HG03571 (cell line): ENCODE measurements at regions not wholly inside any gene's neighbourhood (a gene's known extent, or its start where the extent isn't known, plus 50 kb on each side); places are given as distances from the start of the nearest gene placed in this dataset.

Source experiments
- ATAC-seq: cut with Tn5 transposase; IDR thresholded peaks from one replicate; pipeline ENCODE4 v1.9.1; 2021; ENCODE audit not compliant: unreplicated experiment

DNA sequence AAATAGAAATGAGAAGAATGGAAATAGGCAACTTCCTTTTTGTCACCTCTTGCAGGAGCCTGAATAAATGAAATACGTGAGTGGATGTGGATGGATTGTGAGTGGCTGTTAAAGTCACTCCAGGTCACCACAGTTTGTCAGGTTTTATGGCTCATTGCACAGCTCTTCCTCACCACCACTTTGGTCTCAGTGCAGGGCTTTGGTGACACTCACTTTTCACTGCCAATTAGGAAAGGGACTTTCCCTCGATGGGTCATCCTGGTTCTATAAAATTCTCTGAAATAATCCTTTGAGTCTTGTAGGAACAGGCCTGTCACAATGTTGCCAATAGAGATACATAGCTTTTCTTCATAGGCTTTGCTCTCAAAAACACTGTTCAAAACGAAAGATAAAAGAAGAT lies 172.4 kb upstream of the C11orf87 start:
- ATAC-seq: no peak

GRCh38 chr11:109251230-109251629 lies 170.8 kb upstream of the C11orf87 start:
- ATAC-seq: no peak

GRCh38 chr11:109264128-109264527 lies 157.9 kb upstream of the C11orf87 start:
- ATAC-seq: no peak

GRCh38 chr11:109267293-109268095 lies 154.5 kb upstream of the C11orf87 start:
- ATAC-seq: no peak

- ATAC-seq: no peak
These were observed 146.1 kb upstream of the C11orf87 start for GRCh38 chr11:109275931-109276330.

- no peak for ATAC-seq
These were observed 136.5 kb upstream of the C11orf87 start for GRCh38 chr11:109285465-109285864.

- ATAC-seq: no peak
These were observed 130.4 kb upstream of the C11orf87 start for GRCh38 chr11:109291553-109291952.

DNA sequence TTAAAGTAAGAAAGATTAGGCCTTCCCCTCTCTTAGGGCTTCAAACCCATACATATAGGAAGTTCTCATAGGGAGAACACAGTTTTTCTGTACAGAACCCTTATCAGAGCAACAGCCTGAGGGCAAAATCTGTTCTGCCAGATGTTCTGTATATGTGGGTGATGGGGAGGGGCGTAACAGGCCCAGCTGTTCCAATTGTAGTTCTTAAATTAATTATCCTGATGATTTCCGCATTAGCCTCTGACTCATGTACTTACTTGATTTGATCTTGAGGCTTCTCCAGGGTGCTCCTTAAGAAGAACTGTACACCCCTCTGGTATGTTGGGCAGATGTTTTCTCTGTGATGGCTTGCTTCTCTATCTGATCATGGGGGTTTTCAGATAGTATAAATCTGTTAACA lies 123.1 kb upstream of the C11orf87 start:
- ATAC-seq: no peak

GRCh38 chr11:109300211-109300610 lies 121.8 kb upstream of the C11orf87 start:
- ATAC-seq: no peak

DNA sequence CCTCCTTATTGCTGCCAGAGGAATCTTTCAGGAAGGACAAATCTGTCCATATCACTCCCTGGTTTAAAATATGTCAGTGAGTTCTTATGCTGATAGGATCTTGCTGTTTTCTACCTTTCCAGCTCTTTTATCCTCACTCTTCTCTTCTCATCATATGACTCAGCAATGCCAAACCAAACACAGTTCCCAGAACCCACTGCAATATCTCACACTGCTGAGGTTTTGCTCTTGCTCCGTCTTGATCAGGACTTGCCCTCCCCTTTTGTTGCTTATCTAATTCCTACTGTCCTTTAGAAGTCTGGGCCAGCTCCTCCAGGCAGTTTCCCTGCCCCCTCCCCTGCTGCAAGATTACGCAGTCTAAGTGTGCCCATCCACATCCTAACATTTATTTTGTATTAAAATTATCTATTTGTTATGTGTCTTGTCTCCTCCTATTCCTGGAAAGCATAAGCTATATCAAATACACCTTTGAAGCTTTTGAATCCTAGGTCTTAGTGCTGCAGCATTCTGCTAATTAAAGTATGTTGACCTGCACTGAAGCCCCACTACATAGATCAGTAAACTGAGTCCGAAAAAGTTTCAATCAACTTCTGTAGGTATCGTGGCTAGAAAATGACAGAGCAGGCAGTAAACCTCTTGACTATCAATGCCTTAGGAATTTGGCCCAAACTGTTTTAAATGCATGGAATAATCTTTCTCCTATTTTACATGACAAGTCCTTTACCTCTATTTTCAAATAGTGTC lies 119.2 kb upstream of the C11orf87 start:
- no peak for ATAC-seq

DNA sequence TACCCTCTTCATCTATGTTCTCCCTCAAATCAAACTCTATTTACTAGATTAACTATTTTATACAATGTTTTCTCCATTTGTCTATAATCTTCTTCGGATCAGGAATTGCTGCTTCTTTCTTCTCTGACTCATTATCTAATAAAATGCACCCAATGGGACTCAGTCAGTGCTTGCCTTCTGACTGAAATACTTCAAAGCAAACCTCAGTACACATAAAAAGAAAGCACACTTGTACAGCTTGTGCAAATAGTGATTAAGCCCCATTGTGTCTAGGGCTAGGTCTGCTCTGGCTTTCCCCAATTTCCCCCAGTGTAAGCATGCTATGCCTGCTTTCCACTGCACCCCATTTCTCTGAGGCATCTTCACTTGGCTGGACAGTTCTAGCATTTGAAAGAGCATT lies 118.6 kb upstream of the C11orf87 start:
- ATAC-seq: no peak

DNA sequence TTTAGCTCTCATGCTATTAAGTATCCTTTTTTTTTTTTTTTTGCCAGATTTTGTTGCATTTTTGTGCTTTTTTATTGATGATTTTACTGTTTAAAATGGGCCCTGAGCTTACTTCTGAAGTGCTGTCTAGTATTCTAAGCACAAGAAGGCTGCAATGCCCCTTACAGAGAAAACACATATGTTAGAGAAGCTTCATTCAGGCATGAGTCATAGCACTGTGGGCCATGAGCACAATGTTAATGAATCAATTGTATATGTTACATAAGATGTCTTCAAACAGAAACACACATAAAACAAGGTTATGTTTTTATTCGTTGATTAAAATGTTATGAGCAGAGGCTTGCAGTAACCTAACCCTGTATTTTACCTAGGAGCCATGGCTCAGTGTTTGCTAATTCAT lies 117.8 kb upstream of the C11orf87 start:
- no peak for ATAC-seq

GRCh38 chr11:109305009-109305408 lies 117.0 kb upstream of the C11orf87 start:
- no peak for ATAC-seq

GRCh38 chr11:109306322-109306721 lies 115.7 kb upstream of the C11orf87 start:
- no peak for ATAC-seq

- ATAC-seq: no peak
These were observed 114.6 kb upstream of the C11orf87 start for GRCh38 chr11:109307366-109307765.

- ATAC-seq: no peak
These were observed 113.4 kb upstream of the C11orf87 start for GRCh38 chr11:109308551-109308950.

GRCh38 chr11:109309153-109309552 lies 112.8 kb upstream of the C11orf87 start:
- no peak for ATAC-seq

GRCh38 chr11:109317726-109318125 lies 104.3 kb upstream of the C11orf87 start:
- no peak for ATAC-seq

GRCh38 chr11:109320595-109320994 lies 101.4 kb upstream of the C11orf87 start:
- no peak for ATAC-seq

DNA sequence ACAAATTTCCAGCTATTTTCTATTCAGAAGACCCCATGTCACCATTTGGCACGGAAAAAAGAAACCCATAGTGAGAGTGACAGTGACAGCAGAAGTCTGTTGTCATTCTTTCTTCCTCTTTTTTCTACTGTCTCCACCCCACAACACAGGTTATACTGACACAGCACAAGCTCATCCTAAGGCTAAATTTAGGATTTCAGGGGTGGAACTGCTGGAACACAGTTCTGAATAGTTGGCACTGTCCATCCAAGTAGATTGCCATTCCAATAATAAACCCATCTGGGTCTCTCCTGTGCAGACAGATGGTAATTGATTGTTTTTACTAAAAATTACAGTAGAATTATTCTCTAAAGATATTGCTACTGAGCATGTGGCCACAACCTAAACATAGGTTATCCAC lies 95.2 kb upstream of the C11orf87 start:
- no peak for ATAC-seq

GRCh38 chr11:109329716-109330115 lies 92.3 kb upstream of the C11orf87 start:
- ATAC-seq: no peak

DNA sequence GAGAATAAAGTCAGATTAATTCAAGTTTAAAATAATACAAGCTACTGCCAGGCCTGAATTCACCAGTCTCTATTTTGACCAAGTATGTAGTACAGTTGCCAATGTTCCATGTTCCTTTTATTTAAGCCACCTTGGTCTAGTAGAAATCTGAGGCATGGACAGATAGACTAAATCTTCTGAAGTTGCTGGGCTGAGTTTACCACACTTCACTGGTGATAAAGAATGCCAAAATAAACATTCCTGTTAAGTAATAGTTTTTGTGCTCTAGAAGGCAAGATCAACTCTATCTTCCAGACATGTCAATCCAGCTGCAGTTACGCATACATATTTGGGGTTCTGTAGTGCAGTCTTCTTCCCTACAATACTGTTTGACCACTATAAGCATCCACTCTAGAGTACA lies 83.9 kb upstream of the C11orf87 start:
- ATAC-seq: no peak
